B cell (primary cell): ENCODE measurements at regions not wholly inside any gene's neighbourhood (a gene's known extent, or its start where the extent isn't known, plus 50 kb on each side); places are given as distances from the start of the nearest gene placed in this dataset.

ENCODE experiments used
- EZH2 ChIP-seq: IDR thresholded peaks from 2 replicates; pipeline ENCODE4 v1.6.1; 2012; ENCODE audit warnings: borderline replicate concordance, low read depth, mild to moderate bottlenecking, moderate library complexity, low read length; ENCODE audit not compliant: insufficient read depth, poor library complexity, severe bottlenecking
- TF ChIP-seq, protein P1 (sequence below): fragments of 200-600 bp; IDR thresholded peaks from one replicate; pipeline ENCODE4 v1.8.0; 2022; ENCODE audit warnings: antibody characterized with exemption, mild to moderate bottlenecking

DNA sequence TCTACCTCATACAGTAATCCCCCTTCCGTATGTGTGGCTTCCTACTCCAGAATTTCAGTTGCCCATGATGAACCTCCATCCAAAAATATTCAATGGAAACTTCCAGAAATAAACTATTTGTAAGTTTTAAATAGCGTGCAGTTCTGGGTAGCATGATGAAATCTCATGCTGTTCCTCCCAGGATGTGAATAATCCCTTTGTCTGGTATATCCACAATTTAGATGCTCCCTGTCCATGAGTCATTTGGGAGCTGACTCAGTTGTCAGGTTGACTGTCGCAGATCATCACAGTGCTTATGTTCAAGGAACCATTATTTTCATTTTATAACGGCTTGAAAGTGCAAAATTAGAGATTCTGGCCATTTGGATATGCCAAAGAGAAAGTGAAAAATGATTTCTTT, 290.1 kb upstream of the CDH9 start:
- TF ChIP-seq, protein P1, sequence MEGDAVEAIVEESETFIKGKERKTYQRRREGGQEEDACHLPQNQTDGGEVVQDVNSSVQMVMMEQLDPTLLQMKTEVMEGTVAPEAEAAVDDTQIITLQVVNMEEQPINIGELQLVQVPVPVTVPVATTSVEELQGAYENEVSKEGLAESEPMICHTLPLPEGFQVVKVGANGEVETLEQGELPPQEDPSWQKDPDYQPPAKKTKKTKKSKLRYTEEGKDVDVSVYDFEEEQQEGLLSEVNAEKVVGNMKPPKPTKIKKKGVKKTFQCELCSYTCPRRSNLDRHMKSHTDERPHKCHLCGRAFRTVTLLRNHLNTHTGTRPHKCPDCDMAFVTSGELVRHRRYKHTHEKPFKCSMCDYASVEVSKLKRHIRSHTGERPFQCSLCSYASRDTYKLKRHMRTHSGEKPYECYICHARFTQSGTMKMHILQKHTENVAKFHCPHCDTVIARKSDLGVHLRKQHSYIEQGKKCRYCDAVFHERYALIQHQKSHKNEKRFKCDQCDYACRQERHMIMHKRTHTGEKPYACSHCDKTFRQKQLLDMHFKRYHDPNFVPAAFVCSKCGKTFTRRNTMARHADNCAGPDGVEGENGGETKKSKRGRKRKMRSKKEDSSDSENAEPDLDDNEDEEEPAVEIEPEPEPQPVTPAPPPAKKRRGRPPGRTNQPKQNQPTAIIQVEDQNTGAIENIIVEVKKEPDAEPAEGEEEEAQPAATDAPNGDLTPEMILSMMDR, result no peak
- no peak for TF ChIP-seq EZH2
